ENCODE measurements at regions not wholly inside any gene's neighbourhood (a gene's known extent, or its start where the extent isn't known, plus 50 kb on each side); places are given as distances from the start of the nearest gene placed in this dataset.
"Not testable (repeated sequence)": the region's sequence is repeated elsewhere in the genome, so short reads cannot be mapped to it uniquely, and the experiment has no call there.

DNA sequence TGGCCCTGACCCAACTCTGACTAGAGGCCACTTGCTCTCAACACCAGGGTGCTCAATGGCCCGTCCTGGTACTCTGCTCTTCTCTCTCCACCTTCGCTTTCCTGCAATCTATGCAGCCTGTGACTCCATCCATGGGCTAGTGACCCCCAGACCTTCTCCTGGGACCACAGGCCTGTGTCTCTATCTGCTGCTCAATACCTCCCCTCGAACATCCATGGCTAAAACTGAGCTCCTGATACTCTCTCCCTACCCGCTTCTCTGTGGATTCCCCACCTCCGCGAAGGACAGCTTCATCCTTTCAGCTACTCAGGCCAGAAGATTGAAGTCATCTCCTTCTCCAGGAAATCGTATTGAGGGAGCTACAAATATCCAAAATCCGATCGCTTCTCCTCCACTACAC lies 363.4 kb downstream of the OR4F29 start:
- not testable (repeated sequence) for H3K27ac ChIP-seq; H3K27me3 ChIP-seq; H3K9me3 ChIP-seq; H3K4me1 ChIP-seq; H3K4me3 ChIP-seq; H3K36me3 ChIP-seq; ATAC-seq (ENCODE audit: low FRiP score in 2 of 2); DNase-seq
- 79 to 83% methylated on average over 2 to 7 of the region's 9 CpGs for WGBS, 2 donors

- H3K4me1 ChIP-seq; H3K27ac ChIP-seq; DNase-seq; H3K36me3 ChIP-seq; ATAC-seq (ENCODE audit: low FRiP score in 2 of 2); H3K4me3 ChIP-seq; H3K9me3 ChIP-seq; H3K27me3 ChIP-seq: not testable (repeated sequence)
- WGBS, 2 donors: 80% methylated on average over 3 of the region's 3 CpGs; no CpG with 5 or more reads in 1 of the 2 donors
Observed at GRCh38 chr1:79152-79551, 372.3 kb downstream of the OR4F29 start.

GRCh38 chr1:65119-65518 lies 386.4 kb downstream of the OR4F29 start, which contains the start of gene OR4F5:
OR4F5 (plus strand) TSS chr1:65419.
- not testable (repeated sequence) for H3K27me3 ChIP-seq; H3K36me3 ChIP-seq; DNase-seq; H3K27ac ChIP-seq; H3K4me3 ChIP-seq; H3K9me3 ChIP-seq; ATAC-seq (ENCODE audit: low FRiP score in 2 of 2); H3K4me1 ChIP-seq
- no CpG with 5 or more reads among the region's 2 CpGs for WGBS, 2 donors

DNA sequence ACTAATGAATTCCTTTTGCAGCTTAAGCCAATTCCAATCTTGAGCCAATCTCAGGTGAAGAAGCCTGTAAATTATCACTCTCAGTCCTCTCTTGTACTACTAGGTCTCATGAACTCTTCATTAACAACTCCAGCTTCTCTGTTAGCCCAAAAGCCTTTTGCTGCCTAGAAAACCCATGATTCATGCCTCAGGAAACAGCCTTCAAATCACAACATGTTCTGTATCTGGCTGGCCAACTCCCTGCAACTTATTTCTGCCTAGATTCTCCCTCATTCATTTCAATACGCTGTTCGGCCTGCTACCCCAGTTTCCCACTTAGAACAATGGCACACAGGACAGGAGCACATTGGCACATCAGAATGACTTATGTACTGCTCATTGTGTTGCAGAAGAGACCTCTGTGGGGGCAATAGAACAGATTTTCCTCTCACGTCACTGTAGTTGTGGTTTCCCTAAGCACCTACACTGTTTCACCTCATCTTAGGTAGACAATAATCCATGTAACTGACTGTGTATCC lies 395.4 kb downstream of the OR4F29 start:
- not testable (repeated sequence) for H3K27ac ChIP-seq; H3K9me3 ChIP-seq; DNase-seq; H3K4me1 ChIP-seq; ATAC-seq (ENCODE audit: low FRiP score in 2 of 2); H3K4me3 ChIP-seq; H3K36me3 ChIP-seq; H3K27me3 ChIP-seq
- 60 to 84% methylated on average over 3 of the region's 3 CpGs for WGBS, 2 donors

GRCh38 chr1:53182-53581 lies 398.3 kb downstream of the OR4F29 start:
- H3K9me3 ChIP-seq; H3K4me3 ChIP-seq; H3K4me1 ChIP-seq; H3K27me3 ChIP-seq; ATAC-seq (ENCODE audit: low FRiP score in 2 of 2); H3K27ac ChIP-seq; H3K36me3 ChIP-seq; DNase-seq: not testable (repeated sequence)
- WGBS, 2 donors: 53 to 60% methylated on average over 1 of the region's 1 CpG

DNA sequence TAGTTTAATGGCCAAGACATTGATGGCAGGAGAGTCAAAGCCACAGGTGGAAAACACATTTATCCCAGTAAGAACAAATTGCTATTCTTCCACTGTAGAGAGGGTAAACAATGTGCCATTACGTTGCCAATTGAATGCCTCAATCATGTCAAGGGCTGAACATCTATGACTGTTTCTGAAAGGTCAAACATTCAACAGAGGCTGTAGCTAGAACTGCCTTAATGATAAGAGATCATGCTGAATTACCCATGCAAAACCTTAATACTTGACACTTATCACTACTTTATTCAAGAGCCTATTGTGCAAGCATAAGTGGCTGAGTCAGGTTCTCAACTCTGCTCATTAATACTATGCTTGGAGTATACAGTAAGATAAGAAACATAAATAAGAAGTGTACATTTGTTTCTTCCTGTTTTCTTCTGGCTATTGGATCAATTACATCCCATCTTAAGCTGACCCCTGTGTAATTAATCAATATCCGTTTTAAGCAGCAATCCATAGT lies 409.5 kb downstream of the OR4F29 start:
- H3K27ac ChIP-seq, H3K36me3 ChIP-seq, H3K9me3 ChIP-seq, H3K4me3 ChIP-seq, DNase-seq, H3K4me1 ChIP-seq, H3K27me3 ChIP-seq: not testable (repeated sequence)
- no CpG with 5 or more reads among the region's 2 CpGs for WGBS, 2 donors
- peak; percentile 38 to 80 for ATAC-seq (ENCODE audit: low FRiP score in 2 of 2)

DNA sequence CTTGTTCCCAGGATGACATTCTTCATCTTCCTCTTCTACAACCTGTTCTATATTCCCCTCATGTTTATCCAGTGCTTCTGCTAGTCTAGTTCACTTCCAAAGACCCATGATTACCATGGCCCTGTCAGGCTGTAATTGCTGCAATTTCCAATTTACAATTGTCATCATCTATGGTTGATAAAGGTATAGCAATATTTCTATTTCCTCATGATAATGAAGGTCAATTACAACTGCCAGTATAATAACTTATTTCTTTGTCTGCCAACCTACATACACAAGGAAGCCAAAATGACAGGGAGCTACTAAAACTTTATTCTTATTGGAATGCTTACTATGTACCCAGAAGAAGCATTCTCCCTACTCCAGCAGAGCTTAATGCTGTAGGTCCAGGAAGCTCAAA lies 410.3 kb downstream of the OR4F29 start:
- H3K9me3 ChIP-seq; H3K4me1 ChIP-seq; ATAC-seq (ENCODE audit: low FRiP score in 2 of 2); DNase-seq; H3K27ac ChIP-seq; H3K27me3 ChIP-seq; H3K36me3 ChIP-seq; H3K4me3 ChIP-seq: not testable (repeated sequence)

DNA sequence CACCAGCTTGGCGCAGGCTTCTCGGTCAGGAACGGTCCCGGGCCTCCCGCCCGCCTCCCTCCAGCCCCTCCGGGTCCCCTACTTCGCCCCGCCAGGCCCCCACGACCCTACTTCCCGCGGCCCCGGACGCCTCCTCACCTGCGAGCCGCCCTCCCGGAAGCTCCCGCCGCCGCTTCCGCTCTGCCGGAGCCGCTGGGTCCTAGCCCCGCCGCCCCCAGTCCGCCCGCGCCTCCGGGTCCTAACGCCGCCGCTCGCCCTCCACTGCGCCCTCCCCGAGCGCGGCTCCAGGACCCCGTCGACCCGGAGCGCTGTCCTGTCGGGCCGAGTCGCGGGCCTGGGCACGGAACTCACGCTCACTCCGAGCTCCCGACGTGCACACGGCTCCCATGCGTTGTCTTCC lies 422.3 kb downstream of the OR4F29 start:
- H3K27ac ChIP-seq; H3K27me3 ChIP-seq; H3K4me1 ChIP-seq; H3K36me3 ChIP-seq; ATAC-seq (ENCODE audit: low FRiP score in 2 of 2); DNase-seq; H3K4me3 ChIP-seq; H3K9me3 ChIP-seq: not testable (repeated sequence)
- WGBS, 2 donors: no CpG with 5 or more reads among the region's 52 CpGs

GRCh38 chr1:17298-17697 lies 434.2 kb downstream of the OR4F29 start:
- H3K27me3 ChIP-seq; H3K4me3 ChIP-seq; H3K4me1 ChIP-seq; ATAC-seq (ENCODE audit: low FRiP score in 2 of 2); H3K36me3 ChIP-seq; H3K9me3 ChIP-seq; H3K27ac ChIP-seq: not testable (repeated sequence)
- 95% methylated on average over 8 of the region's 12 CpGs; no CpG with 5 or more reads in 1 of the 2 donors for WGBS, 2 donors
- DNase-seq: peak in 1 of 2 donors; percentile 77

GRCh38 chr1:16025-16424 lies 435.5 kb downstream of the OR4F29 start:
- not testable (repeated sequence) for ATAC-seq (ENCODE audit: low FRiP score in 2 of 2); H3K9me3 ChIP-seq; H3K27ac ChIP-seq; H3K27me3 ChIP-seq; H3K36me3 ChIP-seq; H3K4me1 ChIP-seq; H3K4me3 ChIP-seq
- peak in 1 of 2 donors; percentile 36 for DNase-seq
- WGBS, 2 donors: 79% methylated on average over 3 of the region's 6 CpGs; no CpG with 5 or more reads in 1 of the 2 donors

DNA sequence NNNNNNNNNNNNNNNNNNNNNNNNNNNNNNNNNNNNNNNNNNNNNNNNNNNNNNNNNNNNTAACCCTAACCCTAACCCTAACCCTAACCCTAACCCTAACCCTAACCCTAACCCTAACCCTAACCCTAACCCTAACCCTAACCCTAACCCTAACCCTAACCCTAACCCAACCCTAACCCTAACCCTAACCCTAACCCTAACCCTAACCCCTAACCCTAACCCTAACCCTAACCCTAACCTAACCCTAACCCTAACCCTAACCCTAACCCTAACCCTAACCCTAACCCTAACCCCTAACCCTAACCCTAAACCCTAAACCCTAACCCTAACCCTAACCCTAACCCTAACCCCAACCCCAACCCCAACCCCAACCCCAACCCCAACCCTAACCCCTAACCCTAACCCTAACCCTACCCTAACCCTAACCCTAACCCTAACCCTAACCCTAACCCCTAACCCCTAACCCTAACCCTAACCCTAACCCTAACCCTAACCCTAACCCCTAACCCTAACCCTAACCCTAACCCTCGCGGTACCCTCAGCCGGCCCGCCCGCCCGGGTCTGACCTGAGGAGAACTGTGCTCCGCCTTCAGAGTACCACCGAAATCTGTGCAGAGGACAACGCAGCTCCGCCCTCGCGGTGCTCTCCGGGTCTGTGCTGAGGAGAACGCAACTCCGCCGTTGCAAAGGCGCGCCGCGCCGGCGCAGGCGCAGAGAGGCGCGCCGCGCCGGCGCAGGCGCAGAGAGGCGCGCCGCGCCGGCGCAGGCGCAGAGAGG lies 441.3 kb downstream of the OR4F29 start:
- not testable (repeated sequence) for H3K27ac ChIP-seq; H3K36me3 ChIP-seq; ATAC-seq (ENCODE audit: low FRiP score in 2 of 2); H3K9me3 ChIP-seq; H3K4me1 ChIP-seq; H3K27me3 ChIP-seq; H3K4me3 ChIP-seq
- WGBS, 2 donors: 97% methylated on average over 12 of the region's 37 CpGs; no CpG with 5 or more reads in 1 of the 2 donors
- DNase-seq: peak in 1 of 2 donors; percentile 61

Measured in upper lobe of left lung (tissue), 6 donors.